ENCODE measurements at regions not wholly inside any gene's neighbourhood (a gene's known extent, or its start where the extent isn't known, plus 50 kb on each side); places are given as distances from the start of the nearest gene placed in this dataset.

- TF ChIP-seq CTCF (IDR thresholded peaks at IDR 0.05; ENCODE audit: borderline replicate concordance, extremely low read depth, low read length, poor library complexity, severe bottlenecking) (no peak), EZH2 (IDR thresholded peaks at IDR 0.05; ENCODE audit: borderline replicate concordance, low read depth, low read length, severe bottlenecking) (no peak)
These were observed 188.9 kb upstream of the PLXNA2 start for GRCh38 chr1:208433086-208433485.

Data from DND-41 (cell line).